ENCODE measurements at regions not wholly inside any gene's neighbourhood (a gene's known extent, or its start where the extent isn't known, plus 50 kb on each side); places are given as distances from the start of the nearest gene placed in this dataset.
"Not testable (repeated sequence)": the region's sequence is repeated elsewhere in the genome, so short reads cannot be mapped to it uniquely, and the experiment has no call there.

- TF ChIP-seq, protein P1, sequence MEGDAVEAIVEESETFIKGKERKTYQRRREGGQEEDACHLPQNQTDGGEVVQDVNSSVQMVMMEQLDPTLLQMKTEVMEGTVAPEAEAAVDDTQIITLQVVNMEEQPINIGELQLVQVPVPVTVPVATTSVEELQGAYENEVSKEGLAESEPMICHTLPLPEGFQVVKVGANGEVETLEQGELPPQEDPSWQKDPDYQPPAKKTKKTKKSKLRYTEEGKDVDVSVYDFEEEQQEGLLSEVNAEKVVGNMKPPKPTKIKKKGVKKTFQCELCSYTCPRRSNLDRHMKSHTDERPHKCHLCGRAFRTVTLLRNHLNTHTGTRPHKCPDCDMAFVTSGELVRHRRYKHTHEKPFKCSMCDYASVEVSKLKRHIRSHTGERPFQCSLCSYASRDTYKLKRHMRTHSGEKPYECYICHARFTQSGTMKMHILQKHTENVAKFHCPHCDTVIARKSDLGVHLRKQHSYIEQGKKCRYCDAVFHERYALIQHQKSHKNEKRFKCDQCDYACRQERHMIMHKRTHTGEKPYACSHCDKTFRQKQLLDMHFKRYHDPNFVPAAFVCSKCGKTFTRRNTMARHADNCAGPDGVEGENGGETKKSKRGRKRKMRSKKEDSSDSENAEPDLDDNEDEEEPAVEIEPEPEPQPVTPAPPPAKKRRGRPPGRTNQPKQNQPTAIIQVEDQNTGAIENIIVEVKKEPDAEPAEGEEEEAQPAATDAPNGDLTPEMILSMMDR (conservative IDR thresholded peaks at IDR 0.05): no peak
- TF ChIP-seq ZFX (IDR thresholded peaks at IDR 0.05): no peak
- no peak overlapping the region for H3K27ac ChIP-seq
Measured at GRCh38 chr2:144011098-144011497, 508.8 kb downstream of the ZEB2 start.

- TF ChIP-seq ZFX (IDR thresholded peaks at IDR 0.05): no peak
- TF ChIP-seq, protein P1 (conservative IDR thresholded peaks at IDR 0.05): no peak
- H3K27ac ChIP-seq: no peak overlapping the region
Measured at GRCh38 chr2:144010096-144010836, 509.7 kb downstream of the ZEB2 start.

- no peak for TF ChIP-seq ZFX (IDR thresholded peaks at IDR 0.05)
- TF ChIP-seq, protein P1 (conservative IDR thresholded peaks at IDR 0.05): no peak
- no peak overlapping the region for H3K27ac ChIP-seq
Measured at GRCh38 chr2:144006139-144006538, 513.8 kb downstream of the ZEB2 start.

DNA sequence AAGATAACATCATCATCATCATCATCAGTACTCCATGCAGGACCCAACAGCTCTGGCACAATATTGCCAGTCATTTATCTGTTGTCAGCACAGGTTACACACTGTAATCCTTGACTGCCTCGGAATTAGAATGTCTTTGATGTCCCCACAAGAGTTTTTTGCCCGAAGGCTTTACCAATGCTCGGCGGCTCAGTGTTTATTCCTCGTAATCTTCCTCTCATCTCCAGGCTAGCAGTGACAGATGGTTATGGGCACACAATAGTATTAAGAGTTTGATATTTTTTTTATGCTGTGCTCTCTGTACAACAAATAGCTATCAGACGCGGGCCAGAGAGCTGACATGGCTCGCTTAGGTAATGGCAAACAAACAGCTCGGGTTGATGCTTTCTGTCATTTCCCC is 515.2 kb downstream of the ZEB2 start:
- TF ChIP-seq ZFX (IDR thresholded peaks at IDR 0.05): no peak
- TF ChIP-seq, protein P1 (conservative IDR thresholded peaks at IDR 0.05): no peak
- H3K27ac ChIP-seq: no peak overlapping the region

GRCh38 chr2:144003460-144004075 is 516.4 kb downstream of the ZEB2 start:
- H3K27ac ChIP-seq: no peak overlapping the region
- TF ChIP-seq, protein P1 (conservative IDR thresholded peaks at IDR 0.05): no peak
- TF ChIP-seq ZFX (IDR thresholded peaks at IDR 0.05): no peak

- no peak for TF ChIP-seq ZFX (IDR thresholded peaks at IDR 0.05)
- TF ChIP-seq, protein P1 (conservative IDR thresholded peaks at IDR 0.05): no peak
- H3K27ac ChIP-seq: no peak overlapping the region
Measured at GRCh38 chr2:143996974-143997373, 522.9 kb downstream of the ZEB2 start.

DNA sequence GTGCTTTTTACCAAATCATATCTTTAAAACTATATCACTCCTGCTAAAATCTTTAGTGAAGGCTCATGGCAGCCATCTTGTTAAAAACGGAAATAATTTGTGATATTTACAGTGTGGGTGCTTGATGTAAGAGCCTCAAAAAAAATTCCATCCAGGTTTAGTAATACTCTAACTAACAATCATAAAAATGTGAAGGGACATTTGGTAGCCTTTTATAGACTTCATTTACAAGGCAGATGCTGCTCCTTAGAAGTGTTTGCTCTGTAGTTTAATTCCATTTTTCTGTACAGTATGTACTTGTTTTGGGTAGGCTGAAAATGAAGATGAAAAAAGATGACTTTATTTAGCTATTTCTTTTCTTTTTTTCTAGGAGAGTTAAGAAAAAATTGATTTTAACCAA is 525.0 kb downstream of the ZEB2 start:
- TF ChIP-seq ZFX (IDR thresholded peaks at IDR 0.05): no peak
- TF ChIP-seq, protein P1 (conservative IDR thresholded peaks at IDR 0.05): no peak
- H3K27ac ChIP-seq: no peak overlapping the region

- not testable (repeated sequence) for H3K27ac ChIP-seq
Measured at GRCh38 chr2:143991596-143991995, 528.3 kb downstream of the ZEB2 start.

Data from C4-2B (cell line).